IMR-90 (cell line): ENCODE measurements at regions not wholly inside any gene's neighbourhood (a gene's known extent, or its start where the extent isn't known, plus 50 kb on each side); places are given as distances from the start of the nearest gene placed in this dataset.

Experiments used
- ATAC-seq: fragments of 200-7000 bp; cut with Tn5 transposase; 2 replicates; pipeline ENCODE4 v1.9.1; 2020; ENCODE audit warnings: low read depth, mild to moderate bottlenecking, moderate library complexity
- BruUV-seq: library from RNA; stranded (reverse); fragments of 400-500 nt; replicated peaks from 2 replicates; lab custom pipeline; 2021; lab: Mats Ljungman, UMichigan
- CTCF ChIA-PET: fragments of 300-600 bp; formaldehyde crosslinking; extraction: SDS; loops from one replicate; lab custom pipeline; 2021; ENCODE audit warnings: antibody characterized with exemption; lab: Yijun Ruan, JAX
- POLR2A ChIA-PET: fragments of 300-600 bp; sonication (Branson Sonifier 250); formaldehyde crosslinking; loops from one replicate; lab custom pipeline; 2022; ENCODE audit warnings: antibody characterized with exemption; ENCODE audit not compliant: unreplicated experiment; lab: Charles Lee
- DNase-seq: peaks from one replicate; pipeline ENCODE4 v3.0.0; 2013
- H2AFZ ChIP-seq: replicated peaks from 2 replicates; pipeline ENCODE3; 2013; ENCODE audit warnings: low read length, mild to moderate bottlenecking; ENCODE audit not compliant: poor library complexity
- H2AK5ac ChIP-seq: 2 replicates; pipeline ENCODE4 v1.6.1; 2013; ENCODE audit warnings: low read depth, low read length, inconsistent platforms
- H2AK9ac ChIP-seq: replicated peaks from 2 replicates; pipeline ENCODE3; 2013; ENCODE audit warnings: mild to moderate bottlenecking, low read depth, low read length, moderate library complexity; ENCODE audit not compliant: poor library complexity
- H2BK120ac ChIP-seq: 2 replicates; pipeline ENCODE4 v1.6.1; 2013; ENCODE audit warnings: low read depth, low read length, inconsistent platforms
- H2BK15ac ChIP-seq: 3 replicates; pipeline ENCODE4 v1.6.1; 2013; ENCODE audit warnings: low read depth, low read length, inconsistent platforms
- H2BK20ac ChIP-seq: 2 replicates; pipeline ENCODE4 v1.6.1; 2013; ENCODE audit warnings: low read depth, mild to moderate bottlenecking, inconsistent platforms, low read length, moderate library complexity
- H2BK5ac ChIP-seq: 2 replicates; pipeline ENCODE4 v1.6.1; 2013; ENCODE audit warnings: mild to moderate bottlenecking, low read depth, low read length, inconsistent platforms; ENCODE audit not compliant: poor library complexity, severe bottlenecking
- H3K14ac ChIP-seq: replicated peaks from 2 replicates; pipeline ENCODE4 v1.6.1; 2013; ENCODE audit warnings: low read depth, low read length, inconsistent platforms
- H3K18ac ChIP-seq: 2 replicates; pipeline ENCODE4 v1.6.1; 2013; ENCODE audit warnings: low read depth, low read length, control low read depth
- H3K23ac ChIP-seq: 2 replicates; pipeline ENCODE4 v1.6.1; 2013; ENCODE audit warnings: low read depth, low read length, inconsistent platforms
- H3K27ac ChIP-seq: 2 replicates; pipeline ENCODE4 v1.5.1; 2013; ENCODE audit warnings: mild to moderate bottlenecking, control low read depth, low read length; ENCODE audit not compliant: insufficient read depth
- H3K27me3 ChIP-seq: 2 replicates; pipeline ENCODE4 v1.6.1; 2013; ENCODE audit warnings: low read length; ENCODE audit not compliant: control insufficient read depth, insufficient read depth
- H3K36me3 ChIP-seq: 2 replicates; pipeline ENCODE4 v1.6.1; 2013; ENCODE audit warnings: low read length, mixed read lengths; ENCODE audit not compliant: control insufficient read depth, insufficient read depth
- H3K4ac ChIP-seq: 2 replicates; pipeline ENCODE4 v1.6.1; 2013; ENCODE audit warnings: low read depth, low read length, inconsistent platforms
- H3K4me1 ChIP-seq: 2 replicates; pipeline ENCODE4 v1.6.1; 2013; ENCODE audit warnings: low read length, mixed read lengths; ENCODE audit not compliant: control insufficient read depth, insufficient read depth
- H3K4me2 ChIP-seq: 2 replicates; pipeline ENCODE4 v1.6.1; 2013; ENCODE audit warnings: low read depth, mild to moderate bottlenecking, control low read depth, low read length, moderate library complexity
- H3K4me3 ChIP-seq: 2 replicates; pipeline ENCODE4 v1.5.1; 2013; ENCODE audit warnings: low read depth, mild to moderate bottlenecking, control low read depth, low read length, moderate library complexity; ENCODE audit not compliant: insufficient read depth
- H3K56ac ChIP-seq: 2 replicates; pipeline ENCODE4 v1.6.1; 2013; ENCODE audit warnings: low read length, inconsistent platforms; ENCODE audit not compliant: insufficient read depth; ENCODE audit errors: extremely low read depth
- H3K79me1 ChIP-seq, 2 experiments: 2 replicates each; pipeline ENCODE4 v1.6.1; 2013; ENCODE audit warnings: low read length in 2 of 2, inconsistent platforms in 1 of 2, low read depth in 1 of 2
- H3K9ac ChIP-seq: 2 replicates; pipeline ENCODE4 v1.6.1; 2013; ENCODE audit warnings: low read depth, low read length, control low read depth
- H3K9me1 ChIP-seq: 2 replicates; pipeline ENCODE4 v1.6.1; 2013; ENCODE audit warnings: low read length, inconsistent platforms; ENCODE audit not compliant: insufficient read depth
- H3K9me3 ChIP-seq: 2 replicates; pipeline ENCODE4 v1.6.1; 2013; ENCODE audit warnings: low read length; ENCODE audit not compliant: control insufficient read depth, insufficient read depth
- H4K20me1 ChIP-seq: 2 replicates; pipeline ENCODE4 v1.6.1; 2013; ENCODE audit warnings: low read length, inconsistent platforms; ENCODE audit not compliant: insufficient read depth
- H4K5ac ChIP-seq: 2 replicates; pipeline ENCODE4 v1.6.1; 2013; ENCODE audit warnings: mild to moderate bottlenecking, low read depth, low read length, control low read depth
- H4K8ac ChIP-seq, 2 experiments: 2 replicates each; pipeline ENCODE4 v1.6.1; 2013; ENCODE audit warnings: low read depth in 2 of 2, low read length in 2 of 2, control low read depth in 1 of 2, inconsistent platforms in 1 of 2
- H4K91ac ChIP-seq: 2 replicates; pipeline ENCODE4 v1.6.1; 2013; ENCODE audit warnings: low read depth, low read length, inconsistent platforms; ENCODE audit not compliant: insufficient read depth
- BHLHE40 ChIP-seq: fragments of 150-350 bp; IDR thresholded peaks from 2 replicates; pipeline ENCODE4 v1.6.1; 2016; ENCODE audit warnings: mild to moderate bottlenecking, low read depth, low read length
- CEBPB ChIP-seq: IDR thresholded peaks from 2 replicates; pipeline ENCODE4 v1.6.1; 2012; ENCODE audit warnings: low read depth, low read length, improper control_type of control experiment
- CHD1 ChIP-seq: IDR thresholded peaks from 2 replicates; pipeline ENCODE4 v1.6.1; 2012; ENCODE audit warnings: low read depth, low read length, improper control_type of control experiment
- ELK1 ChIP-seq: fragments of 150-350 bp; IDR thresholded peaks from 2 replicates; pipeline ENCODE4 v1.6.1; 2016; ENCODE audit warnings: low read depth, mild to moderate bottlenecking, low read length, moderate library complexity, borderline replicate concordance
- MAZ ChIP-seq: IDR thresholded peaks from 2 replicates; pipeline ENCODE4 v1.6.1; 2012; ENCODE audit warnings: low read depth, mild to moderate bottlenecking, low read length, improper control_type of control experiment, moderate library complexity, borderline replicate concordance
- MXI1 ChIP-seq: IDR thresholded peaks from 2 replicates; pipeline ENCODE4 v1.6.1; 2012; ENCODE audit warnings: low read depth, mild to moderate bottlenecking, low read length, moderate library complexity, borderline replicate concordance
- POLR2A ChIP-seq: IDR thresholded peaks from 2 replicates; pipeline ENCODE4 v1.6.1; 2012; ENCODE audit warnings: mild to moderate bottlenecking, low read depth, low read length
- RAD21 ChIP-seq: IDR thresholded peaks from 2 replicates; pipeline ENCODE4 v1.6.1; 2012; ENCODE audit warnings: low read length, improper control_type of control experiment
- RFX5 ChIP-seq: IDR thresholded peaks from 2 replicates; pipeline ENCODE4 v1.8.0; 2012; ENCODE audit warnings: low read depth, mild to moderate bottlenecking, low read length, moderate library complexity
- SMC3 ChIP-seq: fragments of 150-350 bp; IDR thresholded peaks from 2 replicates; pipeline ENCODE4 v1.6.1; 2016; ENCODE audit warnings: low read depth, mild to moderate bottlenecking, antibody characterized with exemption, low read length, moderate library complexity
- USF2 ChIP-seq: fragments of 150-350 bp; IDR thresholded peaks from 2 replicates; pipeline ENCODE4 v1.6.1; 2017; ENCODE audit warnings: mild to moderate bottlenecking, antibody characterized with exemption, low read length, low read depth
- WGBS, 2 experiments: methylation state at CpG; one replicate each; pipeline versions ENCODE4 v1.1.5 to v1.1.7; 2013; ENCODE audit warnings: missing lambda C conversion rate in 2 of 2; ENCODE audit not compliant: insufficient read length in 1 of 2; ENCODE audit errors: extremely low coverage in 2 of 2; 5-methylcytosine and 5-hydroxymethylcytosine counted together
- dilution Hi-C: fragments of 300-500 bp; cut with HindIII; formaldehyde crosslinking; loops from one replicate; pipeline ENCODE4 v1.14.3; 2018; ENCODE audit warnings: low sequenced_read_pairs; ENCODE audit not compliant: unreplicated experiment
- in situ Hi-C: fragments of 300-500 bp; cut with MboI; formaldehyde crosslinking; loops from 3 replicates; pipeline ENCODE4 v1.14.3; 2019; ENCODE audit warnings: low sequenced_read_pairs, inconsistent platforms, mixed read lengths
- intact Hi-C: fragments of 100-400 bp; cut with micrococcal nuclease; formaldehyde crosslinking; loops from 2 replicates; pipeline ENCODE4 v1.10.0; 2022

- H3K4me2 ChIP-seq, result no peak overlapping the region
- WGBS, 2 experiments, result no CpG with 5 or more reads among the region's 2 CpGs
- no peak overlapping the region for H2BK15ac ChIP-seq
- ChIA-PET POLR2A (no interaction called here), CTCF (no interaction called here)
- H3K4me1 ChIP-seq, result no peaks in the 10 kb centered on the region
- H3K14ac ChIP-seq, result no peak overlapping the region
- no peaks in the 10 kb centered on the region for H3K27me3 ChIP-seq
- H3K4me3 ChIP-seq, result no peak overlapping the region
- no peak overlapping the region for H3K9ac ChIP-seq
- no peak overlapping the region for H2AK5ac ChIP-seq
- no peak overlapping the region for H3K27ac ChIP-seq
- H4K91ac ChIP-seq, result no peak overlapping the region
- H2AK9ac ChIP-seq, result no peak overlapping the region
- H2BK5ac ChIP-seq, result no peak overlapping the region
- TF ChIP-seq RFX5, result no peak
- TF ChIP-seq USF2, result no peak
- no peak for TF ChIP-seq BHLHE40
- no peak for TF ChIP-seq MXI1
- no peak for TF ChIP-seq ELK1
- no peak for TF ChIP-seq RAD21
- no peak for TF ChIP-seq SMC3
- no peak for TF ChIP-seq MAZ
- no peak for TF ChIP-seq CEBPB
- TF ChIP-seq CHD1, result no peak
- TF ChIP-seq POLR2A, result no peak
- H2AFZ ChIP-seq, result no peak overlapping the region
- H3K9me1 ChIP-seq, result no peaks in the 10 kb centered on the region
- H4K20me1 ChIP-seq, result no peaks in the 10 kb centered on the region
- no peak overlapping the region for H4K8ac ChIP-seq
- no peaks in the 10 kb centered on the region for H3K9me3 ChIP-seq
- H2BK20ac ChIP-seq, result no peak overlapping the region
- H4K5ac ChIP-seq, result no peak overlapping the region
- no peak overlapping the region for H3K23ac ChIP-seq
- H3K79me1 ChIP-seq, result no peaks in the 10 kb centered on the region
- BruUV-seq, result no TSS peak
- DNase-seq (no peak), ATAC-seq (no peak)
- no peaks in the 10 kb centered on the region for H3K36me3 ChIP-seq
- no peak overlapping the region for H3K4ac ChIP-seq
- H3K18ac ChIP-seq, result no peak overlapping the region
- in situ Hi-C loops (no loop called here), intact Hi-C loops (no loop called here), dilution Hi-C loops (no loop called here)
- H3K56ac ChIP-seq, result no peak overlapping the region
- no peak overlapping the region for H2BK120ac ChIP-seq
Observed at GRCh38 chr13:78152415-78152814, 233.8 kb upstream of the EDNRB start.
